HEK293 (cell line): ENCODE measurements at regions not wholly inside any gene's neighbourhood (a gene's known extent, or its start where the extent isn't known, plus 50 kb on each side); places are given as distances from the start of the nearest gene placed in this dataset.

Experiments used
- CTCF ChIA-PET: fragments of 350-600 bp; formaldehyde crosslinking; extraction: SDS; loops from one replicate; lab custom pipeline; 2021; ENCODE audit warnings: antibody characterized with exemption; lab: Yijun Ruan, JAX
- POLR2A ChIA-PET: fragments of 300-600 bp; formaldehyde crosslinking; extraction: SDS; loops from one replicate; lab custom pipeline; 2020; ENCODE audit warnings: antibody characterized with exemption, inconsistent platforms; lab: Yijun Ruan, JAX
- H3K27ac ChIP-seq: fragments of 200-500 bp; sonication (Bioruptor generic); 2 replicates; pipeline ENCODE4 v1.5.1; 2014; ENCODE audit warnings: low read depth, low read length, control low read depth, inconsistent platforms; ENCODE audit errors: extremely low read depth
- H3K36me3 ChIP-seq, 2 experiments: fragments of 200-500 bp in 1 of 2; sonication (Bioruptor generic) in 1 of 2; 1 replicate in 1 of 2; 2 replicates in 1 of 2; pipeline ENCODE4 v1.5.1; 2014 to 2017; ENCODE audit warnings: inconsistent platforms in 2 of 2, low read length in 2 of 2; ENCODE audit not compliant: control insufficient read depth in 2 of 2, insufficient read depth in 1 of 2
- H3K4me1 ChIP-seq: fragments of 200-500 bp; sonication (Bioruptor generic); 2 replicates; pipeline ENCODE4 v1.5.1; 2014; ENCODE audit warnings: mild to moderate bottlenecking, low read length, inconsistent platforms; ENCODE audit not compliant: control insufficient read depth, insufficient read depth
- H3K4me3 ChIP-seq: 2 replicates; pipeline ENCODE4 v1.5.1; 2011; ENCODE audit warnings: low read depth, mild to moderate bottlenecking, control low read depth, low read length, moderate library complexity
- H3K9me3 ChIP-seq: fragments of 200-500 bp; sonication (Bioruptor generic); 2 replicates; pipeline ENCODE4 v1.5.1; 2014; ENCODE audit warnings: low read depth, low read length, inconsistent platforms; ENCODE audit not compliant: control insufficient read depth, insufficient read depth
- GFI1B ChIP-seq: fragments of 450-650 bp; formaldehyde crosslinking; IDR thresholded peaks from 2 replicates; pipeline ENCODE4 v1.5.1; 2016; ENCODE audit warnings: missing biosample characterization, missing genetic modification characterization
- REST ChIP-seq: fragments of 450-650 bp; formaldehyde crosslinking; IDR thresholded peaks from 2 replicates; pipeline ENCODE4 v1.5.1; 2016; ENCODE audit warnings: missing biosample characterization, missing genetic modification characterization
- SCRT2 ChIP-seq: fragments of 450-650 bp; formaldehyde crosslinking; IDR thresholded peaks from 2 replicates; pipeline ENCODE4 v1.5.1; 2016; ENCODE audit warnings: missing biosample characterization, missing genetic modification characterization
- TCF7L2 ChIP-seq: IDR thresholded peaks from 2 replicates; pipeline ENCODE4 v1.6.1; 2011; ENCODE audit warnings: low read depth, mild to moderate bottlenecking, inconsistent platforms, low read length, moderate library complexity, borderline replicate concordance
- ZBTB20 ChIP-seq: fragments of 450-650 bp; formaldehyde crosslinking; IDR thresholded peaks from 2 replicates; pipeline ENCODE4 v1.5.1; 2016; ENCODE audit warnings: missing biosample characterization, missing genetic modification characterization
- ZBTB44 ChIP-seq: fragments of 450-650 bp; IDR thresholded peaks from 2 replicates; pipeline ENCODE4 v1.5.1; 2018; ENCODE audit warnings: missing biosample characterization, mild to moderate bottlenecking, missing genetic modification characterization
- ZBTB8A ChIP-seq: fragments of 450-650 bp; formaldehyde crosslinking; IDR thresholded peaks from 2 replicates; pipeline ENCODE4 v1.5.1; 2016; ENCODE audit warnings: missing biosample characterization, missing genetic modification characterization
- ZNF184 ChIP-seq: fragments of 450-650 bp; IDR thresholded peaks from 2 replicates; pipeline ENCODE4 v1.5.1; 2018; ENCODE audit warnings: missing biosample characterization, mild to moderate bottlenecking, missing genetic modification characterization
- ZNF202 ChIP-seq: fragments of 450-650 bp; formaldehyde crosslinking; IDR thresholded peaks from 2 replicates; pipeline ENCODE4 v1.5.1; 2016; ENCODE audit warnings: missing biosample characterization, missing genetic modification characterization, borderline replicate concordance
- ZNF266 ChIP-seq: fragments of 450-650 bp; formaldehyde crosslinking; IDR thresholded peaks from 2 replicates; pipeline ENCODE4 v1.5.1; 2016; ENCODE audit warnings: missing biosample characterization, missing genetic modification characterization, low read depth
- ZNF274 ChIP-seq, 2 experiments: fragments of 200-500 bp in 1 of 2; fragments of 450-650 bp in 1 of 2; sonication (Bioruptor generic) in 1 of 2; formaldehyde crosslinking in 1 of 2; IDR thresholded peaks; 2 replicates each; pipeline versions ENCODE4 v1.5.1 to v1.6.1; 2014 to 2016; ENCODE audit warnings: borderline replicate concordance in 1 of 2, inconsistent platforms in 1 of 2, low read length in 1 of 2, missing biosample characterization in 1 of 2, missing genetic modification characterization in 1 of 2
- ZNF366 ChIP-seq: fragments of 450-650 bp; formaldehyde crosslinking; conservative IDR thresholded peaks from 2 replicates; pipeline ENCODE4 v1.5.1; 2016; ENCODE audit warnings: missing biosample characterization, missing genetic modification characterization
- ZNF426 ChIP-seq: fragments of 450-650 bp; formaldehyde crosslinking; IDR thresholded peaks from 2 replicates; pipeline ENCODE4 v1.5.1; 2017; ENCODE audit warnings: missing biosample characterization, missing genetic modification characterization, mild to moderate bottlenecking, inconsistent platforms, moderate library complexity
- ZNF433 ChIP-seq: fragments of 450-650 bp; formaldehyde crosslinking; IDR thresholded peaks from 2 replicates; pipeline ENCODE4 v1.5.1; 2016; ENCODE audit warnings: missing biosample characterization, missing genetic modification characterization, low read depth
- ZNF513 ChIP-seq: fragments of 450-650 bp; IDR thresholded peaks from 2 replicates; pipeline ENCODE4 v1.5.1; 2018; ENCODE audit warnings: missing biosample characterization, missing genetic modification characterization
- ZNF514 ChIP-seq: fragments of 450-650 bp; formaldehyde crosslinking; IDR thresholded peaks from 2 replicates; pipeline ENCODE4 v1.5.1; 2016; ENCODE audit warnings: missing biosample characterization, missing genetic modification characterization
- ZNF571 ChIP-seq: fragments of 450-650 bp; formaldehyde crosslinking; IDR thresholded peaks from 2 replicates; pipeline ENCODE4 v1.5.0; 2017; ENCODE audit warnings: missing biosample characterization, missing genetic modification characterization
- ZNF600 ChIP-seq: fragments of 450-650 bp; formaldehyde crosslinking; IDR thresholded peaks from 2 replicates; pipeline ENCODE4 v1.5.1; 2016; ENCODE audit warnings: missing biosample characterization, missing genetic modification characterization
- ZNF623 ChIP-seq: fragments of 450-650 bp; formaldehyde crosslinking; IDR thresholded peaks from 2 replicates; pipeline ENCODE4 v1.5.1; 2016; ENCODE audit warnings: missing biosample characterization, missing genetic modification characterization
- ZNF624 ChIP-seq: fragments of 450-650 bp; formaldehyde crosslinking; IDR thresholded peaks from 2 replicates; pipeline ENCODE4 v1.5.1; 2017; ENCODE audit warnings: missing biosample characterization, missing genetic modification characterization
- ZNF658 ChIP-seq: fragments of 450-650 bp; formaldehyde crosslinking; IDR thresholded peaks from 2 replicates; pipeline ENCODE4; 2016; ENCODE audit warnings: missing biosample characterization, missing genetic modification characterization
- ZNF791 ChIP-seq: fragments of 450-650 bp; formaldehyde crosslinking; IDR thresholded peaks from 2 replicates; pipeline ENCODE4 v1.5.1; 2016; ENCODE audit warnings: missing biosample characterization, missing genetic modification characterization

- TF ChIP-seq ZNF426 (tag by site-specific recombination) (no peak), ZNF600 (tag by site-specific recombination) (no peak), ZNF266 (tag by site-specific recombination) (no peak), ZNF274 (IDR thresholded peaks at IDR 0.05; ENCODE audit: low read length) (no peak), ZNF274 (tag by site-specific recombination; IDR thresholded peaks at IDR 0.05; ENCODE audit: borderline replicate concordance) (no peak), ZNF658 (tag by site-specific recombination) (no peak), ZNF623 (tag by site-specific recombination) (no peak), SCRT2 (tag by site-specific recombination) (no peak), ZNF791 (no peak), ZNF202 (tag by site-specific recombination) (no peak), ZNF366 (no peak)
Observed at GRCh38 chr4:45646885-45647590, 476.8 kb downstream of the GABRG1 start (continued).

GRCh38 chr4:45640281-45640680 lies 483.6 kb downstream of the GABRG1 start:
- ChIA-PET POLR2A (no interaction called here), CTCF (no interaction called here)
- Histone ChIP-seq H3K9me3 (no peaks in the 10 kb centered on the region), H3K36me3 (no peaks in the 10 kb centered on the region), H3K4me3 (no peak overlapping the region), H3K4me1 (no peaks in the 10 kb centered on the region), H3K27ac (no peak overlapping the region)
- TF ChIP-seq ZNF658 (tag by site-specific recombination) (no peak), ZNF791 (no peak), ZNF514 (tag by site-specific recombination) (no peak), ZNF513 (no peak), REST (tag by site-specific recombination) (no peak), ZNF624 (tag by site-specific recombination) (no peak), ZBTB44 (tag by site-specific recombination) (no peak), TCF7L2 (no peak), ZNF433 (tag by site-specific recombination) (no peak), ZBTB8A (tag by site-specific recombination) (no peak), ZBTB20 (tag by site-specific recombination) (no peak), ZNF184 (tag by site-specific recombination) (no peak), ZNF571 (tag by site-specific recombination) (no peak), GFI1B (tag by site-specific recombination) (no peak)
